Stimulated activated CD4-positive, alpha-beta T cell treated with anti-CD3 and anti-CD28 coated beads, Interleukin-15, amount 100 ng/mL, for 1 hour (primary cell): ENCODE measurements at regions not wholly inside any gene's neighbourhood (a gene's known extent, or its start where the extent isn't known, plus 50 kb on each side); places are given as distances from the start of the nearest gene placed in this dataset.
"Not testable (repeated sequence)": the region's sequence is repeated elsewhere in the genome, so short reads cannot be mapped to it uniquely, and the experiment has no call there.

Source experiments
- DNase-seq, 2 donors: peaks; one replicate each; pipeline ENCODE4 v3.0.0-alpha.2; 2020; ENCODE audit warnings: low read depth in 1 of 2, low spot score in 1 of 2

GRCh38 chr12:13518034-13518433 is 321.5 kb downstream of the EMP1 start:
- DNase-seq: not testable (repeated sequence)

DNA sequence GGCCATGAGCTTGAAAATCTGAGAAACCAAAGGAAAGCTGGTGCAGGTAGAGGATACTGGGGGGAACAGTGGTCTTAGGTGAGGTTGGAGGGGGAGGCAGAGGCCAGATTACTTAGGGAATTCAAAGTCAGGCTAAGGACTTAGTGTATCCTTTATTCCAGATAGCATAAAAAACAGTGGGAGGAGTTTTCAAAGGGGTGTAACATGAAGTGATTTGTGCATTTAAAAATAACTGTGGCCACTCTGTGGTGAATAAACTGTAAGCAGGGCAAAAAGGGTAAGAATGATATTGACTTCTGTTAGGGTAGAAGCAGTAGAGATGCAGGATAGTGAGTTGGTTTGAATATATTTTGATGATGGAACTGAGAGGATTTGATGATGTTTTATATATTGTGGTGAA is 313.2 kb downstream of the EMP1 start:
- DNase-seq: no peak

DNA sequence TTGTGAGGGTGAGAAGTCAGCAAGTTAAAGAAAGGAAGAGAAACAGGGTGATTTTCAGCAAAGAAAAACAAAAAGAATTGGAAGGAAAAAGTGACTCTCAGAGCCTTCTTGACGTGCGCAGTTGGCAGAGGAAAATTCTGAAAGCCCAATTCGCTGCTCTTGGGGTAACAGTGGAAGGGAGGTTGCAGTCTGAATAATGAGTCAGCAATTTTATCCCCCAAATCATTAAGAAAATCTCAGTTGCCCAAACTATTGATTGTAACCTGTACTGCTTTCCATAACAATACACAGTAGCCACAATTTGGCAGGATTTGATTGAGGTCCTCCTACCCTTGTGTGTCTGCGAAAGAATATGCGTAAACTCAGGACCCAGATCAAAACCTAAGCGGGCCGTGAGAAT is 309.1 kb downstream of the EMP1 start:
- DNase-seq: no peak

- no peak for DNase-seq
Measured at GRCh38 chr12:13505224-13505623, 308.7 kb downstream of the EMP1 start.

- DNase-seq: no peak
Measured at GRCh38 chr12:13504736-13505135, 308.2 kb downstream of the EMP1 start.

- DNase-seq: no peak
Measured at GRCh38 chr12:13504074-13504473, 307.5 kb downstream of the EMP1 start.

GRCh38 chr12:13503094-13503835 is 306.7 kb downstream of the EMP1 start:
- DNase-seq: no peak

- no peak for DNase-seq
Measured at GRCh38 chr12:13499008-13499407, 302.5 kb downstream of the EMP1 start.

DNA sequence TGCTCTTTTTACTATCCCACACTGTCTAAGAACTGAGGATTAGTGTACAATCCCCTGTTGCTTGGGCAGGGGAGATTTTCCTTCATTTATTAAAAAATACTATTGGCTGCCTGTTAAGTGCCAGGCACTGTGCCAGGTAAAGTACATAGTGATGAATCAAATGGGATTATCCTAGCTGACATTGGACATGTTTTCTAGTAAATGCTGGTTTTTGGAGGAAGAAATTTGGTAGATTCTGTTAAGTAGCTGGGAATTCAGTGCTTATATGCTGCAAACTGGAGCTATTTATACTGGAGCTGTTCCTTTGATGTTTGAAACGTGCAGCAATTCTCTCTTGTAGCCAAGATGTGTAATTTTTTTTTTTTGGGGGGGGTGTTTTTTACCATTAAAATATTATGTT is 299.6 kb downstream of the EMP1 start:
- DNase-seq: no peak

- DNase-seq: no peak
Measured at GRCh38 chr12:13489246-13489645, 292.7 kb downstream of the EMP1 start.

- no peak for DNase-seq
Measured at GRCh38 chr12:13487326-13487725, 290.8 kb downstream of the EMP1 start.

- DNase-seq: no peak
Measured at GRCh38 chr12:13486794-13487193, 290.3 kb downstream of the EMP1 start.

DNA sequence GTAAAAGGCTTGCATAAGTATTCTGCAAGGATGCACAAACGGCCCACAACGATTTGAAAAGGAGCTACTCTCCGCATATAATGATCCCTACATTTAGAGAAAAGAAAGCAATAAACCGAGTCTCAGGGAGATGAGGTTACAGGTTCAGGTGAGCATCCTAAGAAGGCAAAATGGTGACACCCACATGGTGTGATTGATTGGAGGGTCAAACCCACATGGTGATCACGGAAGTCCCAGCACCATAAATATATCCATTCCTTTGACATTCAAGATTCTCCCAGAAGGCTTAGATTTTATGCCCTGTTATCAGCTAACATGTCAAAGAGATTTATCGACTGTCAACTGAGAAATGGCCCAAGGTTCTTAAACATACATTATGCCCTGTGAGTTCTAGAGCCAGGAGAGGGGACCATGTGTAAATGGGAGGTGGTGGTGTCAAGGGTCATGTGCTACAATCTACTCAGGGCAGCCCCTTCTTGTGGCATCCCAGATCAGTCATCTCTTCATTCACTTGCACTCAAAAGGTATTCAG is 282.2 kb downstream of the EMP1 start:
- DNase-seq: no peak

DNA sequence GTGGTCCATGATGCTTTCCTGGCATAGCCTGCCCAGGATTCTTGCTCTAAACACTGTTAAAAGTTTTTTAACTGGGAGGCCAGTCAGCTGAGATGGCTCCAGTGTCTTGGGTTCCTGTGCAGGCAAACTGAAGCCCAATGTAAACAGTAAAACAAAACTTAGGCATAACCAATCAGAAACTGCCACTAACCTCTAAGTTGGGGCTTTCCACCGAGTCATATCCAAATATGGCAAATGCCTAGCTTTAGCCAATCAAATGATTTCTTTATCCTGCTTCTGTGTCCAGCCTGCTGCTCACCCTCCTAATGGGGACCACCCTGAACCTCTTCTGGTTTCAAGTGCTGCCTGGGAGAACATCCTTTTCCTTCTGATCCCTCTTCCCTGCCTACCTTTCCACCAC is 277.9 kb downstream of the EMP1 start:
- DNase-seq: no peak

- DNase-seq: no peak
Measured at GRCh38 chr12:13472690-13473089, 276.2 kb downstream of the EMP1 start.

- no peak for DNase-seq
Measured at GRCh38 chr12:13471471-13471870, 274.9 kb downstream of the EMP1 start.

GRCh38 chr12:13465635-13466034 is 269.1 kb downstream of the EMP1 start:
- DNase-seq: no peak

DNA sequence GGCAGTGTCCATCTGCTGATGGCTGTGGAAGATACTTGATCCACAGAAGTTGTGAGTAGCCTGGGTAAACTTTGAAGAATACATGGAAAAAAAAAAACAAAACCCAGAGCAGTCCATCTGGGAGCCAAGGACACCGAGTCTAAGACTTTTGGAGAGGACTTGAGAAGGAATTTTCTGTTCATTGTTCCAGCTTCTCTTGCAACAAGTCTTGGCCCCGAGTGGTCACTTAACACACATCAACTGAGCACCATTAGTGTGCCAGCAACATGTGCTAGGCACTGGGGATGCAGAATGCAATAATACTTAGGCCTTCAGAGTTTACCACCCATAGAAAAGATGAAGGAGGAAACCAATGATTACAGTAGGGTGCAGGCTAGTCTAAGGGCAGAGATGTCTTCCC is 266.7 kb downstream of the EMP1 start:
- DNase-seq: no peak

DNA sequence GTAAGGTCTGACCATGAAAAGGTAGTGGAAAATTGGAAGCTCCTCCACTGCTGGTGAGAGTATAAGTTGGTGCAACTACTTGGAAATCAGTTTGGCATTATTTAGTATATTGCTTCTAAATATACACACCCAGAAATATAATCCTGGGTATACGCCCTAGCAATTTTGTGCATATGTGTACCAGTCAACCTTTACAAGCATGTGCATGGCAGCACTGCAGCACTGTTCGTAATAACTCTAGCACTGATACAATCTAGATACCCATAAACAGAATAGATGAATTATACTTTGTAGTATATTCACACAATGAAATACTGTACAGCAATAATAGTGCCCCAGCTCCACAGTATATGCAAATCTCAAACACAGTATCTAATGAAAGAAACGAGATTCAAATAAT is 265.9 kb downstream of the EMP1 start:
- DNase-seq: no peak

DNA sequence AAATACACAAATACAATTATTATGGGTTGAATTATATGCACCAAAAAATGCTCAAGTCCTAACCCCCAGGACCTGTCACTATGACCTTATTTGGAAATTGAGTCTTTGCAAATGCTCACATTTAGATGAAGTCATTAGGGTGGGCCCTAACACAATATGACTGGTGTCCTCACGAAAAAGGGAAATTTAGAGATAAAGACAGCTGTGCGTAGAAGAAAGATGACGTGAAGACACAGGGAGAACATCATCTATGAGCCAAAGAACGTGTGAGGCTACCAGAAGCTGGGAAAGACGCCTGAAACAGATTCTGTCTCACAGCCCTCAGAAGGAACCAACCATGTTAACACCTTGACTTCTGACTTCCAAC is 259.2 kb downstream of the EMP1 start:
- no peak for DNase-seq

- DNase-seq: no peak
Measured at GRCh38 chr12:13454991-13455777, 258.7 kb downstream of the EMP1 start.

- DNase-seq: no peak
Measured at GRCh38 chr12:13452955-13453570, 256.5 kb downstream of the EMP1 start.
